ENCODE measurements at regions not wholly inside any gene's neighbourhood (a gene's known extent, or its start where the extent isn't known, plus 50 kb on each side); places are given as distances from the start of the nearest gene placed in this dataset.
"Not testable (repeated sequence)": the region's sequence is repeated elsewhere in the genome, so short reads cannot be mapped to it uniquely, and the experiment has no call there.

DNA sequence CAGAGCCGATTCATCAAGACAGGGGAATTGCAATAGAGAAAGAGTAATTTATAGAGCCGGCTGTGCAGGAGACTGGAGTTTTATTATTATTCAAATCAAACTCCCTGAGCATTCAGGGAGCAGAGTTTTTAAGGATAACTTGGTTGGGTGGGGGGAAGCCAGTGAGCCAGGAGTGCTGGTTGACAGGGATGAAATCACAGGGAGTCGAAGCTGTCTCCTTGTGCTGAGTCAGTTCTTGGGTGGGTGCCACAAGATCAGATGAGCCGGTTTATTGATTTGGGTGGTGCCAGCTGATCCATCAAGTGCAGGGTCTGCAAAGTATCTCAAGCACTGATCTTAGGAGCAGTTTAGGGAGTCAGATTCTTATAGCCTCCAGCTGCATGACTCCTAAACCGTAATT is 95.4 kb upstream of the CCDC80 start:
- DNase-seq: no peak

DNA sequence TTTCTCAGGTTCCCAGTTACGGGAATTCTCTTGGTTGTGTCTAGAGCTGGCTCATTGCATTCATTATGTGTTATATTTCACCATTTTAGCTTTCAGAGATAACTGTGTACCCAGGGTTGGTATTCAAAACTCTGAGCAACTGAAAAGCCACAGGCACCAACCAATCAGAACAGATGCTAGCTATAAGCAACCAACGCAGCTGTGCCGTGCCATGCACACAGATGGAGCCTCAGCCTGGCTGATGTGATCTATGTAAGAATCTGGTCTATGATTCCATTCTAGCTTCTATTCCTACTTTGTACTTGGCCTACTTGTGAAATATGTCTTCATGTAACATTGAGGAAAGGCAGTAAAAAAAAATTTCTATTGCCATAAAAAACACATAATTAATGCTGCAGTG is 95.0 kb upstream of the CCDC80 start:
- DNase-seq: no peak

DNA sequence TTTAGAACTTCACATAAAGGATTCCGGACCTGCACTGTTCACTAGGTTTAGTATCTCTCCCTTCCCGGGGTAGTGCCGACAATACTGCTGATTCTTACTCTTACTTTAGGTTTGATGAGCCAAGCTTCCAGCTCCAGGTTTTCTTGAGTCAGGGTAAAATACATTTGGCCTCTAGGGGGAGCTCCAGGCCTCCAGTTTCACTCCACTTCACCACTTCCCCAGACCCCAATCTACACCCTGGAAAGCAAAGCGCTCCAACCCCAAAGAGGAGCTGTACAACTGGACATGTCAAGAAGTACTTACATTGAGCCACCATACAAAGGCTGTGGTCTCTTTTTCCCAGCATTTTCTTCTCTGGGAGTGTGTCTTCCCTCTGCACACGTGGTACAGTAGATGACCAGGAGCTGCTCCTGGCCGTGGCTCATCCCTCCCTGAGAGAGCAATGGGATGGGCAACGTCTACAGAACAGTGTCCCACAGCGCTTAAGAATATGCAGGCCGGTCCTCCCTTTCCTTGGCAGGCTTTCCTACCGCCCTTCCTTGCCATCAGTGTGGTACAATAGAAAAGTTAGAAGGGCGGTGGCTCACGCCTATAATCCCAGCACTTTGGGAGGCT is 93.9 kb upstream of the CCDC80 start:
- peak; percentile 33 for DNase-seq

DNA sequence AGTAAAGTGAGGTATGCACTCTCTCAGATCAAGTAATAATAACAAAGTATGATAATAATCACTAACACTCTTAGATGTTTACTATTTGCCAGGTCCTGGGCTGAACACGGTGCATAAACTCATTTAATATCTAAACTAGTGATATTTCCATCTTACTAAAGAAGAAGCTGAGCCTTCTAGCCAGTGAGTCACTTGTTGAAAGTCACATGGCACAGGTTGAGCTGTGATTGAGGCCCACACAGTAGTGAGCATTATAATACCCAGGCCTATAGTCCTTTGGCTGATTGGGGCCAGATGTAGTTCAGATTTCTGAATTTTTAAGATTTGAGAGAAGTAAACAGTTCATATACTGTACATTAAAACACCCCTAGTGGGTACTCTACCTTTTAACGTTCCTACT is 93.2 kb upstream of the CCDC80 start:
- no peak for DNase-seq

DNA sequence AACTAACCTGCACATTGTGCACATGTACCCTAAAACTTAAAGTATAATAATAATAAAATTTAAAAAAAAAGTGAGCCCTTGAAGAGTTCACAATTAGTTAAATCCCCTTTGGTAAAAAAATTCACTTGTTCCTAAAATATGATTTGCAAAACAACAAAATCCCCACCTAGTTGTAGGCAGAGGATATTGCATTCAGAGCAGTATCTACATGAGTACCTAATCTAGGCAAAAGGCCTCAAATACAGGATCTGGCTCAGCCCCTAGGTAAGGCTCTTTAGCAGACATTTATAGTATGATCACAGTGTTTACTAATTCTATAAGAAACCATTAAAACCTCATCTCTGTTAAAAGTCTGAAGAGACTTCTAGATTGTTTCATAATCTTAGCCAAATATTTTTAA is 89.3 kb upstream of the CCDC80 start:
- DNase-seq: no peak

DNA sequence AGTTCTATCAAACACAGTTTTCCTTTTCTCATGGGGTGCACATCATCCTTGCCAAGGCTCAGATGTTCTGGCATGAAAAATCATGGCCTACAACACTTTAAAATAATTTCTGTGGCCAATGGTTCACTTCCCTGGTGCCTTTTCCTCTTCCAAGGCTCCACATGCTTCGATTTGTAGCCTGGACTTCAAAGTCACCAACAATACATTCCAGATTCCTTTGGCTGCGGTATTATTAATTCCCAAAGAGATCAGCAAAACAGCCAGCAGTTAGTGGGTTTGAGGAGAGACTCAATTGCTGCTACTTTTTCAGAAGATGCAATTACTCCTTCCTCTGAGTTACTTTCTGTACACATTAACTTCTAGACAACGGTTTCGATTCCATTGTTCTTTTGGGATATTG is 80.3 kb upstream of the CCDC80 start:
- no peak for DNase-seq

DNA sequence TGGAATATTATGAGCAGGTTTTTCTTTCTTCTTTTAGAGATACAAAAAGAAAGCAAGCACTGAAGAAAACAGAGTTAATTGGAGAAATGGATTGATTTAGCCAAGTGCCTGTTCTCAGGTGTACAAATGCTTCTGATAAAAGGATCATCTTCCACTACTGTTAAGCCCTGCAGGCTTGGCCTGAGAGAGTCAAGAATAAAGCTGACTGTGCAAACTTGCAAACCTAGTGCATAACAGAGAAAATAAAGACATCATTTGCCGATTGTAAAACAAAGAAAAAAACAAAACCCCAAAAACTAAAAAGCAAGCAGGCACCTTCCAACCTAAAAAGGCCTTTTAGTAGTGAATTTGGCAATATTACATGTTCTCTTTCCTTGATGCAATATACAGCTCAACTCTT is 78.0 kb upstream of the CCDC80 start:
- DNase-seq: no peak

DNA sequence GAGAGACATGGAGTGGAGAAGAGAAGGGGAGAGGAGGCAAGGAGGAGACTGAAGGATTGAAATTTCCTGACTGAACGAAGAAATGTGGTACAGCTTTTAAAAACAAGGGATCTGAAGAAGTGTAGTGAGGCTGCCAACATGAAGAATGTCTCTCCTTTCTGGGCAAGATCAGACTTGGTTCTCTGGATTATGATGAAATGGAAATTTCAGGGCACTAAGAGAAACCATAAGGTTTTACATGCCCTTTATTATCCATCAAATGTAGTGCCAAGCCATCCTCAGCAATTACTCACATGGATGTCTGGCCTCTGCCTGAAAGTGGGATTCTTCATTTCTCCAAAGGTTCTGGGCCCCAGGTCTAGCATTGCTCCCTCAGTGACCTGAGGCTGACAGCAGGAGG is 77.6 kb upstream of the CCDC80 start:
- DNase-seq: no peak

DNA sequence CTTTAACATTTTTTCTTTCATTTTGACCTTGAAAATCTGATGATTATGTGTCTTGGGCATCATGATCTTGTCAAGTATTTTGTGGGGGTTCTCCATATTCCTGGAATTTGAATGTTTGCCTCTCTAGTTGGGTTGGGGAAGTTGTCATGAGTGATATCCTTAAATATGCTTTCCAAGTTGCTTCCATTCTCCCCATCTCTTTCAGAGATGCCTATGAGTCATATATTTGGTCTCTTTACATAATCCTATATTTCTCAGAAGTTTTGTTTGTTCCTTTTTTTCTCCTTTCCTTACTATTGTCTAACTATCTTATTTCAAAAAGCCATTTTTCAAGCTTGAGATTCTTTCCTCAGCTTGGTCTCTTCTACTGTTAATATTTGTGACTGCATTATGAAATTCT is 69.0 kb upstream of the CCDC80 start:
- no peak for DNase-seq

DNA sequence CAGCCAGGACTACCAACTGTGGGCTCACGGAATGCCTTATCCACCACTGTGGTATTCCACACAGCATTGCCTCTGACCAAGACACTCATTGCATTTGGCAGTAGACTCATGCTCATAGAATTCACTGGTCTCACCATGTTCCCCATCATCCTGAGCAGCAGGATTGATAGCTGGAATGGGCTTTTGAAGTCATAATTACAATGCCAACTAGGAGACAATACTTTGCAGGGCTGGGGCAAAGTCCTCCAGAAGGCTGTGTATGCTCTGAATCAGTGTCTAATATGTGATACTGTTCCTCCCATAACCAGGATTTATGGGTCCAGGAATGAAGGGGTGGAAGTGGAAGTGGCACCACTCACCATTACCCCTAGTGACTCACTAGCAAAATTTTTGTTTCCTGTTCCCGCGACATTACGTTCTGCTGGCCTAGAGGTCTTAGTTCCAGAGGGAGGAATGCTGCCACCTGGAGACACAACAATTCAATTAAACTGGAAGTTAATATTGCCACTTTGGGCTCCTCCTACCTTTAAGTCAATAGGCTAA is 58.6 kb upstream of the CCDC80 start:
- DNase-seq: no peak

DNA sequence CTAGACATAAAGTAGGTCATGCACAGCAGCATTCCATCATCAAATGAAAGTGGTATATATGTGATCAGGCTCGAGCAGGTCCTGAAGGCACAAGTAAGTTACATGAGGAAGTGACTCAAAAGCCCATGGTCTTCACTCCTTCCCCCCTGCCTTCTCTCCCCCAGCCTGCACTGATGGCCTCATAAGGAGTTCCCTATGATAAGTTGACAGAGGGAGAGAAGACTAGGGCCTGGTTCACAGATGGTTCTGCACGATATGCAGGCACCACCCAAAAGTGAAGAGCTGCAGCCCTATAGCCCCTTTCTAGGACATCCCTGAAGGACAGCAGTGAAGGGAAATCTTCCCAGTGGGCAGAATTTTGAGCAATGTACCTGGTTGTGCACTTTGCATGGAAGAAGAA is 57.5 kb upstream of the CCDC80 start:
- DNase-seq: not testable (repeated sequence)

DNA sequence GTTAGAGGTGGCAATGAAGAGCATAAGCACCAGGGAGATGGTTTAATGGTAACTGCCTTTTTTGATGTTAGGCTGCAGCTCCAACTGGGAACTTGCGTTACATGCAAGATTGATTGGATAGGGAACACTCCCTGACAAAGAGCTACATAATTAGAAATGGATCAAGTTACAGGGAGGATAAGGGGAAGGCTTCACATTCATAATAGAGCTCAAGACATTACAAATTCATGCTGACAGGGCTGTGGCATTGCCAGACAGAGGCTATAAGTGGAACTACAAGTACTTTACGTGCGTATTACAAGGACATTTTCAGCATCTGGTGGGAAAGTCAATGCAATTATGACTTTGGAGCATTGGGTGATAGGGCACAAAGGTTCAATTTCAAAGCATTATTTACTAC is 55.3 kb upstream of the CCDC80 start:
- not testable (repeated sequence) for DNase-seq

DNA sequence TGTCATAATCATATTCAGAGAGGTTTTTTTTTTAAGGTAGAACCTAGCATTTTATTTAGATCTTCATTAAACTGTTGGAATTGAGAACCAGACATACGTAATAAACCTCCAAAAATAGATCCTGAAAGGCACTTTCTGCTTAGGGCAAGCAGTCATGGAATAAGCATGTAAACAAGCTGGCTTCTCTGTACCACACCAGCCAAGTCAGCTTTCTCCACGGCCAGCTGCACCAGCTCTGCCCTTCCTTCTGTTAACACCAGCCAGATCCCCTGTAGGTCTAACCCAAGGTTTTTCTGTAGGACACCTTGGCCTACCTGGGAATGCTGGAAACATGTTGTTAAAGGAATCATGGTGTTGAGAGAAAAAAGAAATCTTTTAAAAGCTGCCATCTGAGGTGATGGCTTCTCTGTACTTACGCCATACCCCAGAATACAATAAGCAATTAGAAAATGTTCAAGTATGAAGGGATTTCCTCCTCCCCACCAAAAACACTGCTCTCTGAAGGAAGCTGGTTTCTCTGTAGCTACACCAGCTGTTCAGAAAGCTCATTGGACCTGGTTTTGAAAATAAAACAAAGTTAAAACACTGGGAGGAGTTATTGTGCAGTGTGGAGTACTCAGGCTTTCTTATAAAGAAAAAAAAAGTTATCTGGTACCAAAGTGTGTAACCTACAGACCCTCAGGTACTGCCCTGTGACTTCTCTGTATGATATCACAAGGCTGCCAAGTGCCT is 54.6 kb upstream of the CCDC80 start:
- not testable (repeated sequence) for DNase-seq

DNA sequence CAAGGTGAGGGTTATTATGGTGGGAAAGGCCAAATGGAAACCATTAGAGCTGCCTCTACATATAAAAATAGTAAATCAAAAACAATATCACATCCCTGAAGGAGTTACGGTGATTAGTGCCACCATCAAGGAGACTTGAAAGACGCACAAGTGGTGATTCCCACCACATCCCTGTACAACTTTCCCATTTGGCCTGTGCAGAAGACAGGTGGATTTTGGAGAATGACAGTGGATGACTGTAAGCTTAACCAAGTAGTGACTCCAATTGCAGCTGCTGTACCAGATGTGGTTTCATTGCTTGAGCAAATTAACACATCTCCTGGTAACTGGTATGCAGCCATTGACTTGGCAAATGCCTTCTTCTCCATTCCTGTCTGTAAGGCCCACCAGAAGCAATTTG is 54.0 kb upstream of the CCDC80 start:
- DNase-seq: not testable (repeated sequence)

DNA sequence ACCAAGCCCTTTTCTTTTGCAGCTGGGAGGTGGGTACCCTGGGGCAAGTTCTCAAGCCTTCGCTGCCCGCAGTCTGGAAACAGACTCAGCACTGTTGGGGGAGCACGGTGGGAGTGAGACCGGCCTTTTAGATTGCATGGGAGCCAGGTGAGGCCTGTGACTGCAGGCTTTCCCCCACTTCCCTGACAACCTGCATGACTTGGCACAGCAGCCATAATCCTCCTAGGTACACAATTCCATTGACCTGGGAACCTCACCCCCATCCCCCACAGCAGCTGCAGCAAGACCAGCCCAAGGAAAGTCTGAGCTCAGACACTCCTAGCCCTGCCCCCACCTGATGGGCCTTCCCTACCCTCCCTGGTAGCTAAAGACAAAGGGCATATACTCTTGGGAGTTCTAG is 52.2 kb upstream of the CCDC80 start:
- no peak for DNase-seq
